ENCODE measurements at regions not wholly inside any gene's neighbourhood (a gene's known extent, or its start where the extent isn't known, plus 50 kb on each side); places are given as distances from the start of the nearest gene placed in this dataset.

- TF ChIP-seq IRF2 (CRISPR knock-in tag; IDR thresholded peaks at IDR 0.05), result no peak
- TF ChIP-seq EZH2 (conservative IDR thresholded peaks at IDR 0.05; ENCODE audit: low read depth, low read length), result no peak
- TF ChIP-seq ZMAT5 (CRISPR knock-in tag; IDR thresholded peaks at IDR 0.05; ENCODE audit: borderline replicate concordance, low read depth), result no peak
- no peak for TF ChIP-seq ZNF777 (CRISPR knock-in tag; IDR thresholded peaks at IDR 0.05)
Observed at GRCh38 chr1:204746838-204747442, 61.4 kb upstream of the LRRN2 start.
